ENCODE measurements at regions not wholly inside any gene's neighbourhood (a gene's known extent, or its start where the extent isn't known, plus 50 kb on each side); places are given as distances from the start of the nearest gene placed in this dataset.

DNA sequence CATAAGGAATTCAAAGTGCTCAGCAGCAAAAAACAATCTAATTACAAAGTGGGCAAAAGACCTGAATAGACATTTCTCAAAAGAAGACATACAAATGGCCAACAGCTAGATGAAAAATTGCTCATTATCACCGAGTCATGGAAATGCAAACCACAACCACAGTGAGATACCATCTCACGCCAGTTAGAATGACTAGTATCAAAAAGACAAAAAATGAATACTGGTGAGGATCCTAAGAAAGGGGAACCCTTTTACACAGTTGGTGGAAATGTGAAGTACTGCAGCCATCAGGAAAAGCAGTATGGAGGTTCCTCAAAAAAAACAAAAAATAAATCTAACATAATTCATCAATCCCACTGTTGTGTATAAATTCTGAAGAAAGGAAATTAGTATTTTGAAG is 1206.1 kb downstream of the EFNB2 start:
- Histone ChIP-seq H3K36me3 (no peaks in the 10 kb centered on the region), H4K20me1 (no peaks in the 10 kb centered on the region), H3K4me2 (no peak overlapping the region), H3K27ac (no peak overlapping the region), H3K4me1 (no peaks in the 10 kb centered on the region), H3K27me3 (no peaks in the 10 kb centered on the region), H3K9ac (no peak overlapping the region), H3K4me3 (no peak overlapping the region), H3K9me3 (no peaks in the 10 kb centered on the region)
- TF ChIP-seq Cebpa-rat (IDR thresholded peaks at IDR 0.05): no peak

DNA sequence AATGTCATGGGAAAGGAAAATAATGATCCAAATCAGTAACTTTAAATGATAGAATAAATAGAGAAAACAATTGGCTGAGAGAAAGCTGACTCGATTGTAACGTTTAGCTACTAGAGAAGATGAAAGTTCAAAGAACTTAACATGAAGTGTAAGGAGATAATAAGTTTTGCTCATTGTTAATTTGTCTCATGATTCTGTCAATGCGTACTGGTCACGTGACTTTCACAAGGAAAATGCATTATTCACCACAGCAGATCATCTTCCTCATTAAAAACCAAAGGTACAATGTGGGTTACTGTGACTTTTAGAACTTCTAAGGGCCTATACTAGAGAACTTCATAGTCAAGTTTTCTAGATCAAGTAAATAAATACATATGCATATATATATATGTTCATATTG is 1207.2 kb downstream of the EFNB2 start:
- H3K9me3 ChIP-seq: no peaks in the 10 kb centered on the region
- H3K9ac ChIP-seq: no peak overlapping the region
- no peak overlapping the region for H3K4me3 ChIP-seq
- H3K4me1 ChIP-seq: no peaks in the 10 kb centered on the region
- no peak overlapping the region for H3K27ac ChIP-seq
- no peak for TF ChIP-seq Cebpa-rat (IDR thresholded peaks at IDR 0.05)
- H3K27me3 ChIP-seq: no peaks in the 10 kb centered on the region
- no peak overlapping the region for H3K4me2 ChIP-seq
- no peaks in the 10 kb centered on the region for H3K36me3 ChIP-seq
- no peaks in the 10 kb centered on the region for H4K20me1 ChIP-seq

DNA sequence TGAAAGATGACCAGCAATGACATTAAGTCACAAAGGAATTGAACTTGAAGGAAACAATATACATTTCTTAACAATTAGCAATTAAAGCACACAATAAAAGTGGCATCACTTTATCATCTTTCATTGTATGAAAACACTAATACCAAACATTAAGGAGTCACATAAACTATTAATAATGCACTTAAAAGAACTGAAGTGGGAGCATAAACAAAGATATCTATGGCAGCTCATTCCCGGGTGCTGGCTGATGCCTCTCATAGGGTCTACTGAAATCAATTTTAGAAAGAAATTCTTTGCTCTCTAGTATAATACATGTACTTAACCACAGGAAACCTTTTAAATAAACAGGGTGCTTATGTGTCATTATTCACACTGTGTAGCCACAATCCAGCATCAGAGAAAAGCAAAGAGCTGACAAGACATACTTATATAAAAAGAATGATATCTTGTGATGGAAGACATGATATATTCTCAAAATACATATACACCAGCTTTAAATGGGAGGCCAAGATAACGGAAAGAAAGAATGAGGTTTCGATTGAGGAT is 1207.8 kb downstream of the EFNB2 start:
- no peaks in the 10 kb centered on the region for H3K36me3 ChIP-seq
- no peak overlapping the region for H3K9ac ChIP-seq
- H3K27ac ChIP-seq: no peak overlapping the region
- no peak overlapping the region for H3K4me3 ChIP-seq
- TF ChIP-seq Cebpa-rat (IDR thresholded peaks at IDR 0.05): no peak
- no peaks in the 10 kb centered on the region for H3K9me3 ChIP-seq
- no peaks in the 10 kb centered on the region for H3K27me3 ChIP-seq
- H3K4me1 ChIP-seq: no peaks in the 10 kb centered on the region
- no peaks in the 10 kb centered on the region for H4K20me1 ChIP-seq
- H3K4me2 ChIP-seq: no peak overlapping the region

DNA sequence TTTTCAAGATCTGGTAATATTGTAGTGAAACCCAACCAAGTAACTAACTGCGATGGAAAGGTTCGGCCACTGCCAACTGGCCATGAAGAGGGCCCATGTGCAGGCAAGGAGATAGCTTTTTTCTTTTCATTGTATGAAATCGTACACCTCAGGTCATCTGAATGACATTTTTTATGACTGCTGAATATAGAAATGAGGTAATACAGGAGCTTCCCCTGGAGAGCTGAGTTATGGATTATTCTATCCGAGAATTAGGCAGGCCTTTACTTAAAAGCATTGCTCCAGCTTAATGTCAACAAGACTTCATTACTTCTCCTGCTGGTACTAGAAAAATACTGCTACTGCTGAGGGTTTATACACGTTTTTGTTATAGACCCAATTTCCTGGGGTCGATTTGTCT is 1215.6 kb downstream of the EFNB2 start:
- Histone ChIP-seq H3K9ac (no peak overlapping the region), H3K27ac (no peak overlapping the region), H3K27me3 (no peaks in the 10 kb centered on the region), H3K36me3 (no peaks in the 10 kb centered on the region), H3K4me1 (no peaks in the 10 kb centered on the region), H4K20me1 (no peaks in the 10 kb centered on the region), H3K4me3 (no peak overlapping the region), H3K4me2 (no peak overlapping the region), H3K9me3 (no peaks in the 10 kb centered on the region; the same call in 1 of the 2 replicates)
- no peak for TF ChIP-seq Cebpa-rat (IDR thresholded peaks at IDR 0.05)

DNA sequence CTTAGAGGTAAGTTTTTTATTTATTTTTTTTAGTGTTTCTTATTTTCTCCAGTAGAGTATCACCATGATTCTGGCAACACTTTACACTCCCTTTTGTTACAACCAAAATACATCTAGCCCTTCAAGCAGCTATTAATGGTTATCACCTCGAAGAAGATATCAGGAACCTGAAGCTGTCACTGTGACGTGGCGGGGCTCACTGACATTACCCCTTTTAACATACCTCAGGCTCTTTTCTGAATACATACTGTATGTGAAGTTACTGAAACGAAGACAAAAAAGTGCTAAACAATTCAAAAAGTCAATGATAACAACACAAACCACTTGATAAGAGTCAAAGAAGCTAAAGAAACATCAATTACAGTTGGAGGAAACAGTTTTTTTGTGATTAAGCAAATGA is 1218.7 kb downstream of the EFNB2 start:
- H3K9ac ChIP-seq: no peak overlapping the region
- H3K36me3 ChIP-seq: no peaks in the 10 kb centered on the region
- no peak overlapping the region for H3K4me2 ChIP-seq
- no peaks in the 10 kb centered on the region; the same call in 1 of the 2 replicates for H3K9me3 ChIP-seq
- no peak overlapping the region for H3K4me3 ChIP-seq
- H3K27ac ChIP-seq: no peak overlapping the region
- no peaks in the 10 kb centered on the region for H4K20me1 ChIP-seq
- H3K4me1 ChIP-seq: no peaks in the 10 kb centered on the region
- H3K27me3 ChIP-seq: no peaks in the 10 kb centered on the region
- no peak for TF ChIP-seq Cebpa-rat (IDR thresholded peaks at IDR 0.05)

DNA sequence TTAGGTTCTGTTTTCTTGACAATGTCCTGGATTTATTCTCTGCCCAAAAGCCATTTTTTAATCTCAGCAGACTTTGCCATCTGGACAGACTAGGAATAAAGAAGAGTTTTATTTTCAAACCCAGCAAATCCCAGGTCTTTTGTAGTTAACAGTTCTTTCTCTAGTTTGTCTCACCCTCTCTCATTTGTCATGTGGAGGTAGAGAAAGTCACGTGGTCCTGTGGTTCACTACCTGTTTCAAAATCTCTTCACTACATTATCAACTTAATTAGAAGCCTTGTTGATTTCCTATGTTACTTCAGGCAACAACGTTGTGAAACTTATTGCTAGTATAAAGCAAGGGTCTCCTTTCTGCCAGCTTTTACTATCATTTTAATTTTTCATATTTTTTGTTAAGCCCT is 1222.6 kb downstream of the EFNB2 start:
- Histone ChIP-seq H3K4me1 (no peaks in the 10 kb centered on the region), H3K9me3 (no peaks in the 10 kb centered on the region; the same call in 1 of the 2 replicates), H3K4me2 (no peak overlapping the region), H3K9ac (no peak overlapping the region), H3K27me3 (no peaks in the 10 kb centered on the region), H3K36me3 (no peaks in the 10 kb centered on the region), H3K27ac (no peak overlapping the region), H4K20me1 (no peaks in the 10 kb centered on the region), H3K4me3 (no peak overlapping the region)
- no peak for TF ChIP-seq Cebpa-rat (IDR thresholded peaks at IDR 0.05)

DNA sequence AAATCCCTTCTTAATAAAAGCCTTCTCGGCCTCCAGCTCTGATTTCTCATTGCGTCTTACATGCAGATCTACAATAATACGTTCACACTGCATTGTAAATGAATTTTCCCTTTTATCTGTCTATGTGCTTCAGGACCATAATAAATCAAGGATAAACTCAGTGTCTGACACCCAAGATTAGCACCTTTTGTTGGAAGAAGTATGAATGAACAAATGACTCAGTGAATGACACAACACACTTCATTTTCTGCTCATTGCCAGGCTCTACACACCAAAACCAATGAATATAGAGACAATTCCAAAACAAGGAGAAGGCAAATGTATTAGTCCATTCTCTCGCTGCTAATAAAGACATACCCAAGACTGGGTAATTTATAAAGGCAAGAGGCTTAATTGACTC is 1224.4 kb downstream of the EFNB2 start:
- no peaks in the 10 kb centered on the region for H3K36me3 ChIP-seq
- H3K4me3 ChIP-seq: no peak overlapping the region
- H3K4me2 ChIP-seq: no peak overlapping the region
- H3K4me1 ChIP-seq: no peaks in the 10 kb centered on the region
- no peaks in the 10 kb centered on the region for H4K20me1 ChIP-seq
- H3K27me3 ChIP-seq: no peaks in the 10 kb centered on the region
- no peak overlapping the region for H3K27ac ChIP-seq
- H3K9me3 ChIP-seq: no peaks in the 10 kb centered on the region; the same call in 1 of the 2 replicates
- no peak overlapping the region for H3K9ac ChIP-seq
- TF ChIP-seq Cebpa-rat (IDR thresholded peaks at IDR 0.05): no peak

DNA sequence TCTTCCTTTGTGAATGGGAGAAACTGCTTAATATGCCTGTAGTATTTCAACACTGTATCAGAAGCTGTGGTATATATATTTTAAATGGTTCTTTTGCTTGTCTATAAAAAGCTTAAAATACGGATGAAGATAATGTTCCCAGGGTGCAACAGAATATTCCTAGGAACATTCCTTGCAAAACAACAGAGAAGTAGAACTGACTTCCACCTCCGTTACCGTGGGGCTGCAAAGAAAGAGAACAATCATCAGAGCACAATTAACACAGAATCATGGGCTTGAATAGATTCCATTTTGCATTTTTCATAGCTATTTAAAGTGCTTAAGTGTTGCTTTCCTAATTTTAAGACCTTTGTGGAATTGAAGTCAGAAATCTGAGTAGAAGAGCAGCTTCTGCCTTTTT is 1227.7 kb downstream of the EFNB2 start:
- Histone ChIP-seq H3K9me3 (no peaks in the 10 kb centered on the region), H3K36me3 (no peaks in the 10 kb centered on the region), H3K27ac (no peak overlapping the region), H3K4me1 (no peaks in the 10 kb centered on the region), H4K20me1 (no peaks in the 10 kb centered on the region), H3K9ac (no peak overlapping the region), H3K27me3 (no peaks in the 10 kb centered on the region), H3K4me2 (no peak overlapping the region), H3K4me3 (no peak overlapping the region)
- no peak for TF ChIP-seq Cebpa-rat (IDR thresholded peaks at IDR 0.05)

DNA sequence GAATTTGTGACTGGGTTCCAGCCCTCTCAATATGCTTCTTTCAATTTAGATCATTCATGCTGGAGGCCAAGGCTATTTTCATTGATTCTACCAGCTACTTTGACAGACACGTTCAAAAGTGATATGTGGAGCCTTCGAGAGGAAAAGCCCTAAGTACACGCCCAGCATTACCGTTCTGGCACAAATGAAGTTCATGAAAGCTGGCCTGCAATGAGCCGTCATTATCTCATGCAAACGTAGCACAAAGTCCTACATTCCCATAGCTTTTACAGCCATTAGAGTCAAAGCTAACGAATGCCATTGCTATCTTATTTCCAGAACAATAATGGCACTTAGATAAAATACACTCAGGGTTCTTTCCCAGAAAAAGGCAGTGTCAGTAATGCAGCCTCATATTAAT is 1237.6 kb downstream of the EFNB2 start:
- H3K4me1 ChIP-seq: no peaks in the 10 kb centered on the region
- no peak for TF ChIP-seq Cebpa-rat (IDR thresholded peaks at IDR 0.05)
- no peak overlapping the region for H3K4me3 ChIP-seq
- no peaks in the 10 kb centered on the region for H3K9me3 ChIP-seq
- no peak overlapping the region for H3K27ac ChIP-seq
- no peak overlapping the region for H3K4me2 ChIP-seq
- no peaks in the 10 kb centered on the region for H4K20me1 ChIP-seq
- no peaks in the 10 kb centered on the region for H3K36me3 ChIP-seq
- no peaks in the 10 kb centered on the region for H3K27me3 ChIP-seq
- no peak overlapping the region for H3K9ac ChIP-seq

DNA sequence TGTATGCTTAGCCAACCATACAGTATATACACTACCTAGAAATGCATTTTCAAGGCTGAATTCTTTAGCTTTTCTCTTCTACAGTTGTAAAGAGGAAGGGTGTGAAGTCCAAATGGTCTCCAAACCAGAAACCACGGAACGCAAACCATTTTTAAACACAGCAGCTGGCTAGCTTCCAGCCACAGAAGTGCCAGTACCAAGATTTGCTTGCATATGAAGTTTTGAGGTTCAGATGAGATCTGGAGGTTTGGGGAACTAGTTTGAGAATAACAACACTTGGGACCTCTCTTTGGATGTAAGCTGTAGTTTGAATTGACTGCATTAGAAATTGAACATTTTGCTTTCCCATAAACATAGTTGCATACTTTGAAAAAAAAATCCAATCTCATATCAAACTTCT is 1243.5 kb downstream of the EFNB2 start:
- H3K36me3 ChIP-seq: no peaks in the 10 kb centered on the region
- H3K4me1 ChIP-seq: peaks cover 8% of the 10 kb centered on the region; the same call in 1 of the 2 replicates
- H3K9me3 ChIP-seq: no peaks in the 10 kb centered on the region
- TF ChIP-seq Cebpa-rat (IDR thresholded peaks at IDR 0.05): no peak
- no peak overlapping the region for H3K9ac ChIP-seq
- no peak overlapping the region for H3K4me2 ChIP-seq
- H3K27me3 ChIP-seq: no peaks in the 10 kb centered on the region
- H3K4me3 ChIP-seq: no peak overlapping the region
- H4K20me1 ChIP-seq: no peaks in the 10 kb centered on the region
- H3K27ac ChIP-seq: no peak overlapping the region

DNA sequence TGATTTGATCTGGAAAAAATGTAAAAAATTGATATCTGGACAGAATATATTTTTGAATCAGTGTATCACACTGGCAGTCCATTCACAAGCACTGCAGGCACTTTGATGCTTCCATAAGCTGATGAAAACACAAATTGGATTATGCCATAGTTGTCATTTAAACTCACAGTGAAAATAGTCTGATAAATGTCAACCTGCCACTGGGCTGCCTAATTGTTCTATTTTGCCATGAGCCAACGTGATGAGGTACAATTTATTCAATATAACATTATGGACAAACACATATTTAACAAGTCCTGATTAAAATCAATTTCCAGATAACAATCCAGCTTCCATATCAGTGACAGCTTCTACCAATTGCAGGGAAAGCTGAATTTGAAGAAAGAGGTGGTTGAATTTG is 1244.9 kb downstream of the EFNB2 start:
- Histone ChIP-seq H3K4me3 (no peak overlapping the region), H3K27ac (no peak overlapping the region), H3K9ac (no peak overlapping the region), H3K9me3 (no peaks in the 10 kb centered on the region), H4K20me1 (no peaks in the 10 kb centered on the region), H3K36me3 (no peaks in the 10 kb centered on the region), H3K4me1 (peaks cover 8% of the 10 kb centered on the region; the same call in 1 of the 2 replicates), H3K4me2 (no peak overlapping the region), H3K27me3 (no peaks in the 10 kb centered on the region)
- no peak for TF ChIP-seq Cebpa-rat (IDR thresholded peaks at IDR 0.05)
